Osteocyte (in vitro differentiated cells): ENCODE measurements at regions not wholly inside any gene's neighbourhood (a gene's known extent, or its start where the extent isn't known, plus 50 kb on each side); places are given as distances from the start of the nearest gene placed in this dataset.

Experiments
- DNase-seq: peaks from one replicate; pipeline ENCODE4 v3.0.0; 2021; ENCODE audit warnings: mixed read lengths; ENCODE audit not compliant: unreplicated experiment; ENCODE audit errors: extremely low spot score
- H3K27ac Mint-ChIP-seq: one replicate; pipeline ENCODE4 v1.8.0; 2021; ENCODE audit warnings: mild to moderate bottlenecking, mixed read lengths; ENCODE audit not compliant: unreplicated experiment
- H3K27me3 Mint-ChIP-seq: one replicate; pipeline ENCODE4 v1.8.0; 2021; ENCODE audit warnings: mixed read lengths; ENCODE audit not compliant: unreplicated experiment
- H3K36me3 Mint-ChIP-seq: one replicate; pipeline ENCODE4 v1.8.0; 2021; ENCODE audit warnings: mixed read lengths; ENCODE audit not compliant: unreplicated experiment
- H3K4me1 Mint-ChIP-seq: one replicate; pipeline ENCODE4 v1.8.0; 2021; ENCODE audit warnings: mixed read lengths; ENCODE audit not compliant: unreplicated experiment
- H3K4me3 Mint-ChIP-seq: one replicate; pipeline ENCODE4 v1.8.0; 2021; ENCODE audit warnings: mild to moderate bottlenecking, moderate library complexity, mixed read lengths; ENCODE audit not compliant: unreplicated experiment
- H3K9me3 Mint-ChIP-seq: one replicate; pipeline ENCODE4 v1.8.0; 2021; ENCODE audit warnings: mixed read lengths; ENCODE audit not compliant: unreplicated experiment
- TF ChIP-seq, protein P1 (sequence below): fragments of 200-600 bp; sonication (generic); IDR thresholded peaks from 2 replicates; pipeline ENCODE4 v1.5.0; 2021; ENCODE audit warnings: antibody characterized with exemption, mild to moderate bottlenecking, moderate library complexity

- peaks cover 70% of the 10 kb centered on the region for H3K27me3 Mint-ChIP-seq
- H3K4me1 Mint-ChIP-seq = no peaks in the 10 kb centered on the region
- no peak overlapping the region for H3K4me3 Mint-ChIP-seq
- H3K36me3 Mint-ChIP-seq = no peaks in the 10 kb centered on the region
- H3K27ac Mint-ChIP-seq = no peak overlapping the region
- TF ChIP-seq, protein P1, sequence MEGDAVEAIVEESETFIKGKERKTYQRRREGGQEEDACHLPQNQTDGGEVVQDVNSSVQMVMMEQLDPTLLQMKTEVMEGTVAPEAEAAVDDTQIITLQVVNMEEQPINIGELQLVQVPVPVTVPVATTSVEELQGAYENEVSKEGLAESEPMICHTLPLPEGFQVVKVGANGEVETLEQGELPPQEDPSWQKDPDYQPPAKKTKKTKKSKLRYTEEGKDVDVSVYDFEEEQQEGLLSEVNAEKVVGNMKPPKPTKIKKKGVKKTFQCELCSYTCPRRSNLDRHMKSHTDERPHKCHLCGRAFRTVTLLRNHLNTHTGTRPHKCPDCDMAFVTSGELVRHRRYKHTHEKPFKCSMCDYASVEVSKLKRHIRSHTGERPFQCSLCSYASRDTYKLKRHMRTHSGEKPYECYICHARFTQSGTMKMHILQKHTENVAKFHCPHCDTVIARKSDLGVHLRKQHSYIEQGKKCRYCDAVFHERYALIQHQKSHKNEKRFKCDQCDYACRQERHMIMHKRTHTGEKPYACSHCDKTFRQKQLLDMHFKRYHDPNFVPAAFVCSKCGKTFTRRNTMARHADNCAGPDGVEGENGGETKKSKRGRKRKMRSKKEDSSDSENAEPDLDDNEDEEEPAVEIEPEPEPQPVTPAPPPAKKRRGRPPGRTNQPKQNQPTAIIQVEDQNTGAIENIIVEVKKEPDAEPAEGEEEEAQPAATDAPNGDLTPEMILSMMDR = no peak
- no peak for DNase-seq
- H3K9me3 Mint-ChIP-seq = no peaks in the 10 kb centered on the region
Measured at GRCh38 chr22:22425783-22426624, 82.5 kb downstream of the ZNF280B start.

DNA sequence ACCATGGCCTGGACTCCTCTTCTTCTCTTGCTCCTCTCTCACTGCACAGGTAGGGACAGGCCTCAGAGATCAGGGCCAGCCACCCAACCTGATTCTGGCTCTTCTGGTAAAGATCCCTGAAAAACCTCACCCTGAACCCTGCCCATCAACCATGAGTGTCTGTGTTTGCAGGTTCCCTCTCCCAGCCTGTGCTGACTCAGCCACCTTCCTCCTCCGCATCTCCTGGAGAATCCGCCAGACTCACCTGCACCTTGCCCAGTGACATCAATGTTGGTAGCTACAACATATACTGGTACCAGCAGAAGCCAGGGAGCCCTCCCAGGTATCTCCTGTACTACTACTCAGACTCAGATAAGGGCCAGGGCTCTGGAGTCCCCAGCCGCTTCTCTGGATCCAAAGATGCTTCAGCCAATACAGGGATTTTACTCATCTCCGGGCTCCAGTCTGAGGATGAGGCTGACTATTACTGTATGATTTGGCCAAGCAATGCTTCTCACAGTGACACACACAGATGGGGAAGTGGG, 80.9 kb downstream of the ZNF280B start:
- Mint-ChIP-seq H3K36me3 (no peaks in the 10 kb centered on the region), H3K27me3 (peaks cover 58% of the 10 kb centered on the region), H3K27ac (no peak overlapping the region), H3K4me1 (no peaks in the 10 kb centered on the region), H3K4me3 (no peak overlapping the region), H3K9me3 (no peaks in the 10 kb centered on the region)
- DNase-seq = no peak
- TF ChIP-seq, protein P1 = no peak

GRCh38 chr22:22428222-22429098, 80.1 kb downstream of the ZNF280B start:
- H3K27me3 Mint-ChIP-seq = peaks cover 54% of the 10 kb centered on the region
- H3K36me3 Mint-ChIP-seq = no peaks in the 10 kb centered on the region
- H3K4me3 Mint-ChIP-seq = no peak overlapping the region
- no peak for DNase-seq
- no peak overlapping the region for H3K27ac Mint-ChIP-seq
- H3K9me3 Mint-ChIP-seq = no peaks in the 10 kb centered on the region
- no peaks in the 10 kb centered on the region for H3K4me1 Mint-ChIP-seq
- TF ChIP-seq, protein P1 = no peak

DNA sequence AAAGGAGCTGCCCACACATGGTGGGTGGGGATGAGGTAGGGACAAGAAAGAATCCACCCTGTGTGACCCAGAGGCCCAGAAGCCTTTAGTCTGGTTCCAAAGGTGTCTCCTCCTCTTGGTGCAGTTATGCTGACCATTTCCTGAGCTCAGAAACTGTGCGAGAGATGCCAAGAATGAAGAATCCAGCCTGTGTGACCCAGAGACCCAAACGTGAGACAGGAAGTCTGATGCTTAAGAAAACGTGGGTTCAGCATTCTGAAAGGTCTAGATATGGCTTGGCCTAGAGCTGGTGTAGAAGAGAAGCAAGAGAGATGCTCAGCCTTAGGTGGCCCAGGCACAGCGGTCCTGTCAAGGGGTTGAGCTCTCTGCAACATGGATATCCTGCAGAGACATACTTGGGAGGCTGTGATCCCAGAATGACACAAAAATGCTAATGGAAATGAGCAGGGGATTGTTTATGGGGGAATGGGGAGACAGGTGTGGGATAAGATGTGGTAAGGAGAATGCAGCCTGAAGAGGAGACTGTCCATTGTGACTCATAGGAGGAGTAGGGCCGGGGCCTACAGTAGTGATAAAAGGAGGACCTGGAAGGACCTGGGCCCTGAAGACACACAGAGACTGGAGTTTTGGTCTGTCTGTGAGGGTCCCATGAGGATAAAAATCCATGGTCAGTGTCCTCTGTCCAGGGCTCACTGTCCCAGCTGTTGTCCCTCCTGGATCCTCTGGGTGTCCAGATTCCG, 79.0 kb downstream of the ZNF280B start:
- no peak for DNase-seq
- Mint-ChIP-seq H3K27me3 (peaks cover 48% of the 10 kb centered on the region), H3K4me3 (no peak overlapping the region), H3K4me1 (no peaks in the 10 kb centered on the region), H3K9me3 (no peaks in the 10 kb centered on the region), H3K36me3 (no peaks in the 10 kb centered on the region), H3K27ac (no peak overlapping the region)
- TF ChIP-seq, protein P1 = no peak
